PC-9 (cell line): ENCODE measurements at regions not wholly inside any gene's neighbourhood (a gene's known extent, or its start where the extent isn't known, plus 50 kb on each side); places are given as distances from the start of the nearest gene placed in this dataset.

Source experiments
- EZH2 ChIP-seq: fragments of 200-600 bp; sonication (generic); IDR thresholded peaks from 2 replicates; pipeline ENCODE4 v1.8.0; 2017; ENCODE audit warnings: antibody characterized with exemption, low read depth
- TF ChIP-seq, protein P1 (sequence below): fragments of 200-600 bp; sonication (generic); conservative IDR thresholded peaks from 2 replicates; pipeline ENCODE4 v1.6.1; 2017; ENCODE audit warnings: mixed run types, antibody characterized with exemption, mild to moderate bottlenecking, moderate library complexity

DNA sequence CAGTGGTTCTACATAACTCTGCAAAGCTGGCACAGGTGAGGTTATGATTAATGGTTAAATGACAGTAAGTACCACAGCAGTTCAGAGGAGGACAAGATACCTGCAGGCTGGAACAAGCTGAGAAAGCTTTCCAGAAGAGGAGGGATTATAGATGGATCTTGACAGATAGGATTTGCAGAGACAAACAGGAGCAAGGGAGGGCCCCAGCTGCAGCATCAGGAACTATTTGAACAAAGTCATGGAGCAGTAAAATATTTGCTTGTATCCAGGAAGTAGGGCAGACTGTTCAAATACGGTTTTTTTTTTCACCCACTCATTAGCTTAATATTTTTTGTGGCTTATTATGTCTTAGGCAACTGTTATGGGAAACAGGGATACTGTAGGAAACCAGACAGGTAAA is 144.4 kb upstream of the MAN1A1 start:
- TF ChIP-seq, protein P1, sequence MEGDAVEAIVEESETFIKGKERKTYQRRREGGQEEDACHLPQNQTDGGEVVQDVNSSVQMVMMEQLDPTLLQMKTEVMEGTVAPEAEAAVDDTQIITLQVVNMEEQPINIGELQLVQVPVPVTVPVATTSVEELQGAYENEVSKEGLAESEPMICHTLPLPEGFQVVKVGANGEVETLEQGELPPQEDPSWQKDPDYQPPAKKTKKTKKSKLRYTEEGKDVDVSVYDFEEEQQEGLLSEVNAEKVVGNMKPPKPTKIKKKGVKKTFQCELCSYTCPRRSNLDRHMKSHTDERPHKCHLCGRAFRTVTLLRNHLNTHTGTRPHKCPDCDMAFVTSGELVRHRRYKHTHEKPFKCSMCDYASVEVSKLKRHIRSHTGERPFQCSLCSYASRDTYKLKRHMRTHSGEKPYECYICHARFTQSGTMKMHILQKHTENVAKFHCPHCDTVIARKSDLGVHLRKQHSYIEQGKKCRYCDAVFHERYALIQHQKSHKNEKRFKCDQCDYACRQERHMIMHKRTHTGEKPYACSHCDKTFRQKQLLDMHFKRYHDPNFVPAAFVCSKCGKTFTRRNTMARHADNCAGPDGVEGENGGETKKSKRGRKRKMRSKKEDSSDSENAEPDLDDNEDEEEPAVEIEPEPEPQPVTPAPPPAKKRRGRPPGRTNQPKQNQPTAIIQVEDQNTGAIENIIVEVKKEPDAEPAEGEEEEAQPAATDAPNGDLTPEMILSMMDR = no peak
- no peak for TF ChIP-seq EZH2
